Calu3 (cell line): ENCODE measurements at regions not wholly inside any gene's neighbourhood (a gene's known extent, or its start where the extent isn't known, plus 50 kb on each side); places are given as distances from the start of the nearest gene placed in this dataset.
"Not testable (repeated sequence)": the region's sequence is repeated elsewhere in the genome, so short reads cannot be mapped to it uniquely, and the experiment has no call there.

Experiments used
- BruUV-seq: library from RNA; stranded (reverse); fragments of 400-500 nt; replicated peaks from 2 replicates; lab custom pipeline; 2021; lab: Mats Ljungman, UMichigan
- CTCF ChIA-PET: fragments of 300-600 bp; sonication (Branson Sonifier 250); formaldehyde crosslinking; loops from one replicate; lab custom pipeline; 2022; ENCODE audit warnings: antibody characterized with exemption; lab: Charles Lee
- DNase-seq: peaks from one replicate; pipeline ENCODE4 v3.0.0; 2022
- H3K27ac Mint-ChIP-seq: one replicate; pipeline ENCODE4 v1.8.0; 2022; ENCODE audit warnings: mixed read lengths; ENCODE audit not compliant: unreplicated experiment
- H3K27me3 Mint-ChIP-seq: one replicate; pipeline ENCODE4 v1.8.0; 2022; ENCODE audit warnings: mixed read lengths; ENCODE audit not compliant: unreplicated experiment
- H3K36me3 Mint-ChIP-seq: one replicate; pipeline ENCODE4 v1.8.0; 2022; ENCODE audit warnings: mild to moderate bottlenecking, moderate library complexity, mixed read lengths; ENCODE audit not compliant: insufficient read depth, unreplicated experiment
- H3K4me1 Mint-ChIP-seq: one replicate; pipeline ENCODE4 v1.8.0; 2022; ENCODE audit warnings: mild to moderate bottlenecking, low read depth, mixed read lengths; ENCODE audit not compliant: unreplicated experiment
- H3K4me3 Mint-ChIP-seq: one replicate; pipeline ENCODE4 v1.8.0; 2022; ENCODE audit warnings: mild to moderate bottlenecking, low read depth, moderate library complexity, mixed read lengths; ENCODE audit not compliant: unreplicated experiment
- H3K9me3 Mint-ChIP-seq: one replicate; pipeline ENCODE4 v1.8.0; 2022; ENCODE audit warnings: low read depth, mixed read lengths; ENCODE audit not compliant: unreplicated experiment
- intact Hi-C: fragments of 100-400 bp; cut with micrococcal nuclease; formaldehyde crosslinking; loops from one replicate; pipeline ENCODE4 v1.10.0; 2022; ENCODE audit not compliant: unreplicated experiment
- TF ChIP-seq, protein P1 (sequence below): fragments of 200-600 bp; IDR thresholded peaks from one replicate; pipeline ENCODE4 v1.8.0; 2022; ENCODE audit warnings: antibody characterized with exemption; ENCODE audit not compliant: unreplicated experiment

GRCh38 chr9:85824949-85825348, 83.2 kb upstream of the AGTPBP1 start:
- H3K36me3 Mint-ChIP-seq, H3K9me3 Mint-ChIP-seq, H3K27ac Mint-ChIP-seq, H3K4me3 Mint-ChIP-seq, CTCF ChIA-PET, H3K27me3 Mint-ChIP-seq, H3K4me1 Mint-ChIP-seq, BruUV-seq, DNase-seq: not testable (repeated sequence)
- intact Hi-C loops = loop anchor here (10.0 kb wide), 1 partner anchor 80 kb away; no protein-coding TSS in a partner anchor

DNA sequence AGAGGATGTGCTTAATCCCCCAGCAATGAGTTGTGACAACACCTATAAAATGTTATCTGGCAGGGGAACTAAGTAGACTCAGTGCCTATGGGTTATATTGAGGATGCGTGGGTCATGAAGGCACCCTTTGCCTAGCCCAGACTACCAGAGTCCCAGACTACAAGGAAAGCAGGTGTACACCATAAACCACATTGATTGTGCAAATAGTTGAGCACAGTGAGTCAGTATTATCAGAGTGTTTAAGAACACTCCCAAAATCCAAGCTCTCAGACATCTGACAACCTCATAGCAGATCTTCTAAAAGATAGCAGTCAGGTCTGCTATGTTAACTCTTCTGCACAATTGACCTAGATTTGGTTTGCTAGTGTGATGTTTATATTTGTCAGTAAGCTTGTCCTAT, 92.8 kb upstream of the AGTPBP1 start:
- DNase-seq, H3K36me3 Mint-ChIP-seq, H3K4me1 Mint-ChIP-seq, intact Hi-C loops, H3K27me3 Mint-ChIP-seq, BruUV-seq, H3K4me3 Mint-ChIP-seq, H3K9me3 Mint-ChIP-seq, H3K27ac Mint-ChIP-seq: not testable (repeated sequence)
- CTCF ChIA-PET = interaction anchor here (0.6 kb wide), 1 partner anchor 338 kb away, joined by 3 read pairs; no protein-coding TSS in a partner anchor

- H3K36me3 Mint-ChIP-seq, H3K9me3 Mint-ChIP-seq, H3K4me1 Mint-ChIP-seq, intact Hi-C loops, H3K27me3 Mint-ChIP-seq, BruUV-seq, CTCF ChIA-PET, H3K27ac Mint-ChIP-seq, H3K4me3 Mint-ChIP-seq: not testable (repeated sequence)
- DNase-seq = peak; percentile 3
Observed at GRCh38 chr9:85843949-85844348, 97.0 kb upstream of the NAA35 start.

DNA sequence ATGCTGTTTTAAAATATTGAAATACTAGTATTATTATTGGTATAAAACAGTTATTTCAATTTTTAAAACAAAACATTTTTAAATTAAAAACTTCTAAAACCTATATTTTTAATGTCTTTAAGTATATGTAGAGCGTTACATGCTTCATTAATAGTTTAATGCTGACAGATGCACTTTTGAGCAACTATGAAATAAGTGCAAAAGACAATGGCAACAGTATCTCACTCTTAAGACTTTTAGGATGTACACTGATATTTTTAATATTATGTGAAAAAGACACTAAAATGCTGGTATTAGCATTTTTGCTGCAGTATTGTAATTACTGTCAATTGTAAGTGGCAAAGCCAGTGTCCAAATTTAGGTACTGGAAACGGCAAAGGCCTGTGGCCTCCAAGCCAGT, 93.2 kb upstream of the NAA35 start:
- CTCF ChIA-PET, H3K36me3 Mint-ChIP-seq, DNase-seq, H3K9me3 Mint-ChIP-seq, intact Hi-C loops, H3K4me3 Mint-ChIP-seq, BruUV-seq, H3K27me3 Mint-ChIP-seq, H3K27ac Mint-ChIP-seq, H3K4me1 Mint-ChIP-seq: not testable (repeated sequence)

GRCh38 chr9:85858056-85858750, 82.7 kb upstream of the NAA35 start:
- H3K27me3 Mint-ChIP-seq = no peaks in the 10 kb centered on the region
- H3K9me3 Mint-ChIP-seq = no peaks in the 10 kb centered on the region
- no peak overlapping the region for H3K27ac Mint-ChIP-seq
- CTCF ChIA-PET = no interaction called here
- no peaks in the 10 kb centered on the region for H3K4me1 Mint-ChIP-seq
- no peak overlapping the region for H3K4me3 Mint-ChIP-seq
- TF ChIP-seq, protein P1, sequence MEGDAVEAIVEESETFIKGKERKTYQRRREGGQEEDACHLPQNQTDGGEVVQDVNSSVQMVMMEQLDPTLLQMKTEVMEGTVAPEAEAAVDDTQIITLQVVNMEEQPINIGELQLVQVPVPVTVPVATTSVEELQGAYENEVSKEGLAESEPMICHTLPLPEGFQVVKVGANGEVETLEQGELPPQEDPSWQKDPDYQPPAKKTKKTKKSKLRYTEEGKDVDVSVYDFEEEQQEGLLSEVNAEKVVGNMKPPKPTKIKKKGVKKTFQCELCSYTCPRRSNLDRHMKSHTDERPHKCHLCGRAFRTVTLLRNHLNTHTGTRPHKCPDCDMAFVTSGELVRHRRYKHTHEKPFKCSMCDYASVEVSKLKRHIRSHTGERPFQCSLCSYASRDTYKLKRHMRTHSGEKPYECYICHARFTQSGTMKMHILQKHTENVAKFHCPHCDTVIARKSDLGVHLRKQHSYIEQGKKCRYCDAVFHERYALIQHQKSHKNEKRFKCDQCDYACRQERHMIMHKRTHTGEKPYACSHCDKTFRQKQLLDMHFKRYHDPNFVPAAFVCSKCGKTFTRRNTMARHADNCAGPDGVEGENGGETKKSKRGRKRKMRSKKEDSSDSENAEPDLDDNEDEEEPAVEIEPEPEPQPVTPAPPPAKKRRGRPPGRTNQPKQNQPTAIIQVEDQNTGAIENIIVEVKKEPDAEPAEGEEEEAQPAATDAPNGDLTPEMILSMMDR = no peak
- H3K36me3 Mint-ChIP-seq = no peaks in the 10 kb centered on the region
- intact Hi-C loops = no loop called here
- no TSS peak for BruUV-seq
- DNase-seq = no peak

- Mint-ChIP-seq H3K9me3 (no peaks in the 10 kb centered on the region), H3K4me3 (no peak overlapping the region), H3K4me1 (peaks cover 3% of the 10 kb centered on the region), H3K27me3 (no peaks in the 10 kb centered on the region), H3K36me3 (no peaks in the 10 kb centered on the region), H3K27ac (no peak overlapping the region)
- DNase-seq = no peak
- no TSS peak for BruUV-seq
- TF ChIP-seq, protein P1 = no peak
- intact Hi-C loops = no loop called here
- CTCF ChIA-PET = no interaction called here
Observed at GRCh38 chr9:85859765-85860164, 81.2 kb upstream of the NAA35 start.

DNA sequence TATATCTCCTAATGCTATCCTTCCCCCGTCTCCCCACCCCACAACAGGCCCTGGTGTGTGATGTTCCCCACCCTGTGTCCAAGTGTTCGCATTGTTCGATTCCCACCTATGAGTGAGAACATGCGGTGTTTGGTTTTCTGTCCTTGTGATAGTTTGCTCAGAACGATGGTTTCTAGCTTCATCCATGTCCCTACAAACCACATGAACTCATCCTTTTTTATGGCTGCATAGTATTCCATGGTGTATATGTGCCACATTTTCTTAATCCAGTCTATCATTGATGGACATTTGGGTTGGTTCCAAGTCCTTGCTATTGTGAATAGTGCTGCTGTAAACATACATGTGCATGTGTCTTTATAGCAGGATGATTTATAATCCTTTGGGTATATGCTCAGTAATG, 79.1 kb upstream of the NAA35 start:
- H3K9me3 Mint-ChIP-seq, H3K27me3 Mint-ChIP-seq, H3K4me3 Mint-ChIP-seq, intact Hi-C loops, CTCF ChIA-PET, H3K36me3 Mint-ChIP-seq, H3K27ac Mint-ChIP-seq, DNase-seq, BruUV-seq: not testable (repeated sequence)
- peaks cover 12% of the 10 kb centered on the region for H3K4me1 Mint-ChIP-seq
